ENCODE measurements at regions not wholly inside any gene's neighbourhood (a gene's known extent, or its start where the extent isn't known, plus 50 kb on each side); places are given as distances from the start of the nearest gene placed in this dataset.
"Not testable (repeated sequence)": the region's sequence is repeated elsewhere in the genome, so short reads cannot be mapped to it uniquely, and the experiment has no call there.

DNA sequence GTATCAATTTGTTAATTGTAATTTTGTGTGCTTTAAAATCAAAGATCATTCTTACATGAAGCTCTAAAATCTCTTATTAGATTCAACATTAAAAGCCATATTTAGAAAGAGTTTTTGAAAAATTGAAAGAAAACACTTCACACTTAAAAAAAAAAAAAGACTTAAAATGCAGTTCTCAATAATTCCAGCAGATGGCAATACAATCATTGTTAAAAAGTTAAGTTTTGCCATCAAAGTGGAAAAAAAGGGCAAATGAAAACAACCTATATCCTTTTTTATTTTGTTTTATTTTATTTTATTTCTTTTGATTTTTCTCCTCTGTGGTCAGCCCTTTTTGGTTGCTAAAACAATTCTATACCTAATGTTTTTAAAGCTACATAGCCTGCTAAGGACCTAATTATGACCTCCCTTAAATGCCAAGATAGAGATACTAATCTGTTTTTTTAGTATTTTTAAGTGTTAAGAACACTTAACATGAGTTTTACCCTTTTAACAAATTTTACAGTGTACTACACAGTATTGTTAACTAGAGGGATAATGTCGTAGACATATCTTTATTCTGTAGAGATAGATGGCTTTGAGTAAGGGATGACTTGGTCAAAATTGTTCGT, 154.2 kb upstream of the DAB2 start:
- DNase-seq, result no peak

GRCh38 chr5:39577529-39577928, 152.7 kb upstream of the DAB2 start:
- no peak for DNase-seq

- DNase-seq, result no peak
Measured at GRCh38 chr5:39570403-39571027, 145.7 kb upstream of the DAB2 start.

DNA sequence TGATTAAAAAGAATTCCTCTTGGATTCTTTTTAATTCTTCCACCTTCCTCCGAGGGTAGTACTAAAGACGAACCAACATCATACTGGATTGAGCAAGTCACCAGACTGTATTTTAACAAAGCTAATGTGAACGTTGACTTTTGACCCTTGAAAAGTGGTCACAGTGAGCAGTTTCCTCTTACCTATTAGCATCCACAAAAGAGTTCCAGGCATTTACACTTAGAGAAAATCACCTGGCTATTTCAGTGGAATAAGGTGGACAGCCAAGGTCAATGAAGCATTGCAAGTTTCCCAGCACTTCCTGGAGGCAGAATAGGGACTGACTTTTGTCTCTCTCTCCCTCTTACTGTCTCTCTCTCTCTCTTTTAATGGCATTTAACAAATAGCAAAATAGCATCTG, 145.1 kb upstream of the DAB2 start:
- DNase-seq, result no peak

DNA sequence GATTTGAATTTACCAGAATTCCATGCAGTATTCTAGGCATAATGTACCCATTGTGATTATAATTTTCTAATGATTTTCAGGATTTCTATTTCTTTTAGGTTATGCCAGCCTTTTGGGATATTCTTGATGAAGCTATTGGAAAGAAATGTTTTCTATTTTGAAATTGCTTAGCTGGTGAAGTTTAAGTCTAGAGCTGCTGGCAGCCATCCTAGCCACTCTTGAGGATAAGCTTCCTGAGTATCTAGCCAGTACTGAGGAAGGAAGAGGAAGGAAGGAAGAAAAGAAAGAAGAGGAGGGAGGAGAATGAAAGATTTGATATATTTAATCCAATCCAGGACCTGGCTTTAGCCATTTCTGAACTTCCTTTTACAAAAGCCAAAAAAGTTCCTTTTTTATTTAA, 142.1 kb upstream of the DAB2 start:
- no peak for DNase-seq

- no peak for DNase-seq
Measured at GRCh38 chr5:39566029-39566428, 141.2 kb upstream of the DAB2 start.

- no peak for DNase-seq
Measured at GRCh38 chr5:39561421-39561820, 136.6 kb upstream of the DAB2 start.

DNA sequence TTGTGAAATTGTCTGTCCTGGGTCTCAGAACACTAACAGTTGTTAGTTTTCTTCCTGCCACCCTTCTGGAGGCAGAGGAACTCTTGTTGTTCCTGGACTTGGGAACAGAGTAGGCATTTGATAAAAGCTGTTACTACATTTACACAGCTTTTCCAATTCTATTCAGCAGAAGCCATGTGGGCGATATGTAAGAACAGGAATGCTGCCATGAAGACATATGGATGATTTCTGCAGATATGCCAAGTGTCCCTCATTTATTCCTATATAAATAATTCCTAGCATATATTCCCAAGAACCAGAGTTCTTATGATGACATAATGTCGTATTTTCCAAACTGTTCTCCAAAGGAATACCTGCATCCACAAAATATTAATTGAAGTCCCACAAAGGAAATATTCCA, 135.9 kb upstream of the DAB2 start:
- no peak for DNase-seq

GRCh38 chr5:39559923-39560322, 135.1 kb upstream of the DAB2 start:
- DNase-seq, result no peak

DNA sequence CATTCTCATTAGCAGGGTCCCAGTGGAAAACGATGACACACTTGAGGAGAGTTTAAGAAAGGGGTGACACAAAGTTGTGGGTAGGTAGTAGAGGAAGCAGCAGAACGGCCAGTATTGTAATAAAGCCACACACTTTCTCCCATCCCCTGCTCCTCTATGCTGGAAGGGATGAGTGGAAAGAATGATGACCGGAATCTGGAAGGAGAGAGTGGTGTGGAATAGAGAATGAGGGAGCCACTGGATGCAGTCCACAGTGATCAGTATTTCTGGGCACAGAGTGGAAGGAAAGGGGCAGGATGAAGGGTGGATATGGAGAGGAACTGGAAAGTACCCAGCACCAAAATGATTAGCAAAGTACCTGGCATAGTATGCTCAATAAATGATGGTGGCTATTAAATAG, 133.8 kb upstream of the DAB2 start:
- no peak for DNase-seq

DNA sequence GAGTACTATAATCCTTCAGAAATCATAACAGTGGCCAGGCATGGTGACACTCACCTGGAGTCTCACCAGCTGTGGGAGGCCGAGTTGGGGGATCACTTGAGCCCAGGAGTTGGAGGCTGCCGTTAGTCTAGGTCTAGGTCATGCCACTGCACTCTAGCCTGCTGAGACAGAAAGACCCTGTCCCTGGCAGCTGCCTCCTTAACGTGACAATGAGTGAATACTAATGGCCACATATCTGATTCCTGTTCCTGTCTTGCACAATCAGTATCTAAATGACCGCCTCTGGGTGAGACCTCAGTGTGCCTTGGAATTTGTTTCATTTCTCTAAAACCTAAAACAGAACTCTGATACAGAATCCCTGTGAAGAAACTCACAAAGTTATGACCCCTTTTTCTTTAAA, 131.0 kb upstream of the DAB2 start:
- no peak for DNase-seq

DNA sequence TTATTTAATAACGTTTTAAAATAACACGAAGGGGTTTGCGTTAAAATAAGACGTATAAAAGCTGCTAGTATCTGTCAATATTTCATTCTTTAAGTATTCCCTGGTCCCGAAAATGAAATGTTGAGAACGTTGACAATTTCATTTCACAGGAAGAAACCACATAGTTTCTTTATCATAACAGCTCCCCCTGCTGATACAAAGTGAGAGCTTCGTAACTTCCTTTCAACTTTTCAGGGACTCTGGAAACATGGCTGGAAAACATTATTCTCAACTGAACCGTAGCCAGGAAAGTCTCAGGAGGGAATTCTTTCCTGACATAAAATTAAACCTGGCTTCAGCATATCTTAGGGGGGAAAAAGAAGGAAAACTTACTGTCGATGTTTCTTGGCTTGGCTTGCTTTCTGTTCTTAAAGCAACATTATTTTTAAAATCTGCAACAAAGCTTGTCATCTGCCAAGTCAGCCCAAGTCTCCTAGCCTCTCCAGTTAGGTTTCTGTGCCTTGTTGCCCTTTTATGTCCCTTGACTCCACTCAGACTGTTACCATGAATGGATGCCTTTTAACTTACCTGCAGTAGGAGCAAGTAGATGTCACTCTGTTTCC, 122.9 kb upstream of the DAB2 start:
- DNase-seq, result no peak

GRCh38 chr5:39544941-39545340, 120.2 kb upstream of the DAB2 start:
- DNase-seq, result no peak

- DNase-seq, result no peak
Measured at GRCh38 chr5:39543335-39543734, 118.6 kb upstream of the DAB2 start.

DNA sequence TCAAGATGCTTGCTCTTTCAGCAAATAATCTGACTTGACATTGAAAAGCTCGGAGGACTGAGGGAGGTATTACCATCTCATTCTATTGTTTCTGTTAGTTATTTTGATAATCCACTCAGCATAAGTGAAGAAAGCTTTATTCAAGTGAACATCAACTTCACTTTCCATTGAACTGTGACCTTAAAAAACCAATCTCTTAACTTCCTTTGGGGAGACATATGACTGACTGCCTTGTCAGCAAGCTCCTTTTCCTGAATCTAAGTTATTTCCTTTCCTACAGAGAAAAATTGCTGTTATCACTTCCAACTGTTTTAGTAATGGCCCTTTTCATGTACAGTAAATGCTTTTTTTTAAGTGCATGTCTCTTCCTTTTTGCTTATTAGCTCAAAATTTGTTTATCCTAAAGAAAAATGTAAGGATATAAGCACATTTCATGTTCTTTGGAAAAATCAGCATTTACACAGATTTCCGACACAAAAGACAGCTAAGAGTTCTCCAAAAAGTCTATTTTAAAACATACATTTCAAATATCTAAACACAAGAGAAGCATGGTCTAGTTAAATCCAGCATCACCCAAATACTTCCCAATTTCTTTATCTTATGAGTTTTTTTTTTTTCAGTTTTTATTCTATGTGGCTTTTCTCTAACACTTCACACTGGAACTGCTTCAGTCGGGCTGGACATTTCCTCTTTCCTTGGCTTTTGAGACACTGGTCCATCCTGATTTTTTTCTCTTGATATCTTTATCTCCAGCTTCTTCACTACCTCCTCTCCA, 117.9 kb upstream of the DAB2 start:
- no peak for DNase-seq

DNA sequence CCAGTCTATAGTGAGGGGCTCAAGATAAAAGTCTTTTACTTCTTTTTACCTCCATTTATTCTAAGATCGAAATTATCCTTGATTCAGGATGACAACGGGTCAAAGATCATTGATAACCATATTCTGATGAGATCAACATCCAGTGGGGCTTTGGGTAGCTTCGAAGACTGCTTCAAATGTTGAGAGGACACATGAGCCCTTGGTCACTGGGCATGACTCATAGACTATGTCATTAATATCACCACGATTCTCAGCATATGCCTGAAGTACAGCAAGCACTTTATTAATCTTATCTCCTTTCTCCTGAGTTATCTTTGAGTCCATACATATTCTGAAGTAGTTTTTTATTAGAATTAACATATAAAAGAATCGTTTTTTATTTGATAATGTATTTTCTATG, 117.1 kb upstream of the DAB2 start:
- no peak for DNase-seq

DNA sequence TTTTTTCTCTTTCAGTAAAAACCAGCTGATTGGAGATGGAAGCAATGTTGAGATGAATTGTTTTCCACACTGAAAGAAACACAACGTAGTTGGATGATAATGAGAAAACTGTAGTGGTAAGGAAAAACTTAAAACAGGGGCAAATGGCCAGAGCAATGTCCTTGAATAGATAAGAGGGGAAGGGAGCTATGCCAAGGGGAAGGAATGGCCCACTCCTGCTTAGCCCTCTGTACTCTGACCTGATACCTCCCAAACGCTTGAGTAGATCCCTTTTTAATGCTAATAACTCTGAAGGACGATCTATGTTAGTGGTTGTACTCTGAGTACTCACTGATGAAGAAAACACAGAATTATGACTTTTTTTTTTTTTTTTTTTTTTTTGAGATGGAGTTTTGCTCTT, 114.7 kb upstream of the DAB2 start:
- no peak for DNase-seq

DNA sequence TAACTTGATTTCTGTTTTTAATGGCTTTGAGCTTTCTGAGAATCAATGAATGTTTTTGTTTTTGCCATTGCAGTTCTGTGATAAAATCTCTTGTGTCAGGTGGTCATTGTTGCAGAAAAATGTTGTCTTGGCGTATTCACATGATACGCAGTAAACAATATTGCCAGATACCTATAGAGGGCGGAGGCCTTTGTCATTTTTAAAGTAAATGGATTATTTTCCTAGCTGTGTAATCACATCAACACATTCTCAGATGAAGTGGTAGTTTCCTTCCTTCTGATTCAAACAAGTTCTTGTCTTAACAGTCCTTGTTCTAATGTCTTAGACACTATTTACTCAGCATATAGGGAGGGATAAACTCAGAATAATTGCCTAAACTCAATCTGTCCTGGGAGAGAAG, 109.9 kb upstream of the DAB2 start:
- no peak for DNase-seq

GRCh38 chr5:39533749-39534148, 109.0 kb upstream of the DAB2 start:
- no peak for DNase-seq

DNA sequence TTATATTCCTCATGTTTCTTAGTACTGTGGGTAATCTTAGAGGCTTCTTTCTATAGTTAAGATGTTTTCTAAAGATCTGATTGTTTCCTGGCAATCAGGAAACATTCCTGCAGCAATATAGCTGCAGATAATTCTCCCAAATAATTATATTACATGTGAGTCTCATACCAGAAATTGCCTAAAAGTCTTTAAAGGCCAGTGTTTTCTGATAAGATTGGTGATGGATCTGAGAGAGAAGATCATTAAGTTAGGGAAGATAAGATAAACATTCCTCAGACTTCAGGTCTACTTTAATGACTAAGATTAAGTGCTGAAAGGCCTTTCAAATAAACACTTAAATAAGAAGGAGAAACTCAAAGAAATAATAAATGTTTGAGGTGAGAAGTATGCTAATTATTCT, 107.7 kb upstream of the DAB2 start:
- DNase-seq, result no peak

GRCh38 chr5:39531306-39531705, 106.5 kb upstream of the DAB2 start:
- DNase-seq, result no peak

GRCh38 chr5:39526914-39527477, 102.2 kb upstream of the DAB2 start:
- no peak for DNase-seq

DNA sequence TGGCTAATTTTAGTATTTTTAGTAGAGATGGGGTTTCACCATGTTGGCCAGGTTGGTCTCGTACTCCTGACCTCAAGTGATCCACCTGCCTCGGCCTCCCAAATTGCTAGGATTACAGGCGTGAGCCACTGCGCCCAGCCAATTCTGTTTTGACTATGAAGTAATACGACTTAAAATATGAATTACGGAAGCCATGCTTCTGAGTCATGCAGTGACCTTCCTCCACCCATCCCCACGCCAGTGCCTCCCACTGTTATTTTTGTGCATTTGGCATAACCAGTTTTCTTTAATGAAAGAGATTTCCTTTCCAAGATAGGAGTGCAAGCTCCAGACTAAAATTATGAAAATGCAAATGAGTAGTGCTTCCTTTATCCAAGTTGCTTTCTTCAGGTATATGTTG, 101.0 kb upstream of the DAB2 start:
- DNase-seq, result not testable (repeated sequence)

- no peak for DNase-seq
Measured at GRCh38 chr5:39525271-39525670, 100.5 kb upstream of the DAB2 start.
